DND-41 (cell line): ENCODE measurements at regions not wholly inside any gene's neighbourhood (a gene's known extent, or its start where the extent isn't known, plus 50 kb on each side); places are given as distances from the start of the nearest gene placed in this dataset.

ENCODE experiments used
- EZH2 ChIP-seq: IDR thresholded peaks from 3 replicates; pipeline ENCODE4 v1.6.1; 2012; ENCODE audit warnings: borderline replicate concordance, low read depth, mild to moderate bottlenecking, moderate library complexity, low read length, inconsistent platforms; ENCODE audit not compliant: severe bottlenecking
- TF ChIP-seq, protein P1 (sequence below): IDR thresholded peaks from 2 replicates; pipeline ENCODE4 v1.5.1; 2012; ENCODE audit warnings: borderline replicate concordance, low read length, moderate library complexity, mild to moderate bottlenecking; ENCODE audit not compliant: poor library complexity, severe bottlenecking; ENCODE audit errors: extremely low read depth

DNA sequence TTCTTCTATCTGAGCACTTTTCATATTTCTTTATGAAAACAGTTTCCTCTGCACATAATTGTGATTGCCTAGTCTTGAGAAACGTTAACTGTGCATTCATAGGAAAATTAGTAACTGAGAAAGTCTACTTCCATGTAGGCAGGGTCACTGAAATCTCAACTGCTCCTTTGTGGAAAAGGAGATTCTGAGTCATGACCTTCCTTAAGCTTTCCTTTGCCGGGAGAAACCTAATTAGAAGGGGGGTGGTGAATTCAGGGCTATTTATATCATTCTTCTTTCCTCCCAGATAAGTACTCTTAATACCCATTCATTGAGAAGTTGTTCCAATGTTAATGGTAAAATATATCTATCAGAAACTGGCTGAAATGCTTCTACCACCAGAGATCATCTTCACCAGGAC lies 751.0 kb upstream of the TMEM132C start:
- no peak for TF ChIP-seq EZH2
- TF ChIP-seq, protein P1, sequence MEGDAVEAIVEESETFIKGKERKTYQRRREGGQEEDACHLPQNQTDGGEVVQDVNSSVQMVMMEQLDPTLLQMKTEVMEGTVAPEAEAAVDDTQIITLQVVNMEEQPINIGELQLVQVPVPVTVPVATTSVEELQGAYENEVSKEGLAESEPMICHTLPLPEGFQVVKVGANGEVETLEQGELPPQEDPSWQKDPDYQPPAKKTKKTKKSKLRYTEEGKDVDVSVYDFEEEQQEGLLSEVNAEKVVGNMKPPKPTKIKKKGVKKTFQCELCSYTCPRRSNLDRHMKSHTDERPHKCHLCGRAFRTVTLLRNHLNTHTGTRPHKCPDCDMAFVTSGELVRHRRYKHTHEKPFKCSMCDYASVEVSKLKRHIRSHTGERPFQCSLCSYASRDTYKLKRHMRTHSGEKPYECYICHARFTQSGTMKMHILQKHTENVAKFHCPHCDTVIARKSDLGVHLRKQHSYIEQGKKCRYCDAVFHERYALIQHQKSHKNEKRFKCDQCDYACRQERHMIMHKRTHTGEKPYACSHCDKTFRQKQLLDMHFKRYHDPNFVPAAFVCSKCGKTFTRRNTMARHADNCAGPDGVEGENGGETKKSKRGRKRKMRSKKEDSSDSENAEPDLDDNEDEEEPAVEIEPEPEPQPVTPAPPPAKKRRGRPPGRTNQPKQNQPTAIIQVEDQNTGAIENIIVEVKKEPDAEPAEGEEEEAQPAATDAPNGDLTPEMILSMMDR: no peak
